Colonic mucosa (tissue), 4 donors: ENCODE measurements at regions not wholly inside any gene's neighbourhood (a gene's known extent, or its start where the extent isn't known, plus 50 kb on each side); places are given as distances from the start of the nearest gene placed in this dataset.

Experiments used
- DNase-seq: peaks from one replicate; pipeline ENCODE4 v3.0.0-alpha.2; 2020
- H3K27ac ChIP-seq: fragments of 200-600 bp; one replicate; pipeline ENCODE4 v1.8.0; 2021
- H3K27me3 ChIP-seq: fragments of 200-600 bp; one replicate; pipeline ENCODE4 v1.8.0; 2021
- H3K36me3 ChIP-seq: fragments of 200-600 bp; one replicate; pipeline ENCODE4 v1.8.0; 2021
- H3K4me1 ChIP-seq: fragments of 200-600 bp; one replicate; pipeline ENCODE4 v1.8.0; 2021; ENCODE audit warnings: mild to moderate bottlenecking
- H3K4me3 ChIP-seq: fragments of 200-600 bp; one replicate; pipeline ENCODE4 v1.8.0; 2021
- H3K9ac ChIP-seq, 2 donors: one replicate each; pipeline ENCODE4 v1.7.0; 2013; ENCODE audit warnings: control low read depth in 2 of 2, low read depth in 2 of 2, low read length in 2 of 2
- H3K9me3 ChIP-seq: fragments of 200-600 bp; one replicate; pipeline ENCODE4 v1.8.0; 2021
- CTCF ChIP-seq: fragments of 200-600 bp; IDR thresholded peaks from one replicate; pipeline ENCODE4 v1.8.0; 2022; ENCODE audit warnings: antibody characterized with exemption, mild to moderate bottlenecking
- intact Hi-C: fragments of 100-400 bp; cut with DNase I; formaldehyde crosslinking; loops from one replicate; pipeline ENCODE4 v1.14.1; 2022
- donor health status: healthy.
- donor health status: DM: no; HTN: no; CAD: no.
- donor health status: DM: no; HTN: no; CAD: no.

DNA sequence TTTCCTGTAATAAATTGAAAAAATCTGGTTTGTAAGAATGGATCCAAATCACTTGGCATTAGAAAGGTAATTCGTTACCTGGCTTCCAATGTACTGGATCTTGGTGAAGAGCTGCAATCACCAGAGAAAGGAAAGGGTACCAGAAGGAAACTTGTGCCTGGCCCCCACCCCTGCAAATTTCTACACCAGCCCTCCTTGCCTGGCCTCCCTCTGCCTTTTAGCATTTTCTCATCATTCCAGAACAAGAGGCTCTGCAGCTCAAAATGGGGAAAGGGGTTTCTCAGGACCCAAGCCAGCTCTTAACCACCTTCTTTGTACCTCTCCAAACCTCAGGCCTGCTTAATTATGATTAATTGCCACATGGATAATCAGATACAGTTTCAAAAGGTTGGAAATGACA is 612.8 kb upstream of the MGMT start:
- Histone ChIP-seq H3K4me3 (no peak overlapping the region), H3K9ac (no peak overlapping the region), H3K27me3 (no peaks in the 10 kb centered on the region), H3K4me1 (no peaks in the 10 kb centered on the region), H3K36me3 (no peaks in the 10 kb centered on the region), H3K27ac (no peak overlapping the region), H3K9me3 (no peaks in the 10 kb centered on the region)
- intact Hi-C loops: loop anchor here (10.0 kb wide), 1 partner anchor 299 kb away; no protein-coding TSS in a partner anchor
- no peak for TF ChIP-seq CTCF
- DNase-seq: no peak

DNA sequence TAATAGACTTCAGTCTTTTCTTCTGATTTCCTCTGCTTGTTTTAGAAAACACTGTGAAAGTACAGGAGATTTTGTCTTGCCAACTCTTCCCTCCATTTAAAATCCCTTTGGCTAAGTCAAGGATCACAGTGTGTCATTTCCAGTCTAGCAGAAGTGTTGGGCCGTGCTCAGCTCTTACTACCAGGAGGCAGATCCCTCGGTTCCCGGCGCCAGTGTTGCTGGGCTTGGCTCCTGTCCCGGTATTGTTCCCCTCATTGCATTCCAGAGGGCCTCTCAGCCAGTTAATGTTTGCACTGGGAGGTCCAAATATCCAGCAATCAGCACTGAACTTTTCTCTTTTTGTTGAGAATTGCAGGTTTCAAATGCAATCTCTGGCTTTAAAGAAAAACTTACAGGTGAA is 612.1 kb upstream of the MGMT start:
- Histone ChIP-seq H3K9ac (no peak overlapping the region), H3K4me1 (no peaks in the 10 kb centered on the region), H3K4me3 (no peak overlapping the region), H3K27ac (no peak overlapping the region), H3K27me3 (no peaks in the 10 kb centered on the region), H3K36me3 (no peaks in the 10 kb centered on the region), H3K9me3 (no peaks in the 10 kb centered on the region)
- peak; percentile 75 for DNase-seq
- intact Hi-C loops: loop anchor here (10.0 kb wide), 1 partner anchor 300 kb away; no protein-coding TSS in a partner anchor
- no peak for TF ChIP-seq CTCF

DNA sequence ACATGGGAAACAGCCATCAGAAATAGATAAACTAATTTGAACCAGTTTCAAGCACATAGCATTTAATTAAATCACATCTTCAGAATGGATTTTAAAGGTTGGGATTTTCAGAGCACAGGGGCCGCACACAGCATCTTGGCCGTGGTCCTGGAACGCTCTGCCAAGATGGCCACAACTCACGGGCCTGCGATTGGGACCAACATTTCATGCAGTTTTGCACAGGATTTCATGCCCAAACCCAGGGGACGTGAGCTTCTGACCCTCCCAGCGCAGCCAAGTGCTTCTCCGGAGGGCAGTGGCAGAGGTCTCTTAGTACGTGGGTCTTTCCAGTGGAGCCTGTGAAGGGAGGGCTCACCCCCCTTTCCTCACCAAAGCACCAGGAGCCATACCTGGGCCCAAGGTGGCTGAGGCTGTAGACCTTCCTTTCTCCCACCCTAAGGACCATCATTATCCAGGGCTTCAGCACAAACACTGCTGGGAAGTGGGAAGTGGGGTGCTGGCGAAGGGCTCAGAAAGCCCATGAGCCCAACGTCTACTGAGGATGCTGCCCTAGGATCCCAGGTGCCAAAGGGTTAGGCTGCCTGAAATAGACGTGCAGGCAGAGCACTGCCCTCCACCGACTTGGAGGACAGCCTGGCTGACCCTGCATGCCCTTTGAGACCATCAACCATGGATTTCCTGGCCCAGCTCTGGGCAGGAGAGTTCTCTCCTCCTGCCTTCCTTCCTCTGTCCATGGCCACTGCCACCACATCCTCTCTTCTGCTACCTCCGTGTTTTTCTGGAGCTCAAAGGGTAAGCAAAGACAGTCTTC is 611.2 kb upstream of the MGMT start:
- no peak for TF ChIP-seq CTCF
- Histone ChIP-seq H3K9me3 (no peaks in the 10 kb centered on the region), H3K4me1 (no peaks in the 10 kb centered on the region), H3K27me3 (no peaks in the 10 kb centered on the region), H3K4me3 (no peak overlapping the region), H3K9ac (no peak overlapping the region), H3K36me3 (no peaks in the 10 kb centered on the region), H3K27ac (no peak overlapping the region)
- intact Hi-C loops: loop anchor here (10.0 kb wide), 1 partner anchor 301 kb away; no protein-coding TSS in a partner anchor
- no peak for DNase-seq

- no peaks in the 10 kb centered on the region for H3K36me3 ChIP-seq
- intact Hi-C loops: loop anchor here (5.0 to 10.0 kb wide), 2 partner anchors 228 to 305 kb away; no protein-coding TSS in a partner anchor
- DNase-seq: peak; percentile 70
Observed at GRCh38 chr10:128859738-128860386, 607.2 kb upstream of the MGMT start.

GRCh38 chr10:128860574-128860973 is 606.5 kb upstream of the MGMT start:
- Histone ChIP-seq H3K27ac (no peak overlapping the region), H3K4me3 (no peak overlapping the region), H3K9ac (no peak overlapping the region), H3K9me3 (no peaks in the 10 kb centered on the region), H3K27me3 (no peaks in the 10 kb centered on the region), H3K4me1 (no peaks in the 10 kb centered on the region), H3K36me3 (no peaks in the 10 kb centered on the region)
- no peak for TF ChIP-seq CTCF
- no peak for DNase-seq
- intact Hi-C loops: loop anchor here (5.0 kb wide), 1 partner anchor 228 kb away; no protein-coding TSS in a partner anchor

More at GRCh38 chr10:128859738-128860386, 607.2 kb upstream of the MGMT start:
- Histone ChIP-seq H3K4me1 (no peaks in the 10 kb centered on the region), H3K27me3 (no peaks in the 10 kb centered on the region), H3K4me3 (no peak overlapping the region), H3K9ac (no peak overlapping the region), H3K27ac (no peak overlapping the region), H3K9me3 (no peaks in the 10 kb centered on the region)
- peak; percentile 62 for TF ChIP-seq CTCF
